ENCODE measurements at regions not wholly inside any gene's neighbourhood (a gene's known extent, or its start where the extent isn't known, plus 50 kb on each side); places are given as distances from the start of the nearest gene placed in this dataset.

DNA sequence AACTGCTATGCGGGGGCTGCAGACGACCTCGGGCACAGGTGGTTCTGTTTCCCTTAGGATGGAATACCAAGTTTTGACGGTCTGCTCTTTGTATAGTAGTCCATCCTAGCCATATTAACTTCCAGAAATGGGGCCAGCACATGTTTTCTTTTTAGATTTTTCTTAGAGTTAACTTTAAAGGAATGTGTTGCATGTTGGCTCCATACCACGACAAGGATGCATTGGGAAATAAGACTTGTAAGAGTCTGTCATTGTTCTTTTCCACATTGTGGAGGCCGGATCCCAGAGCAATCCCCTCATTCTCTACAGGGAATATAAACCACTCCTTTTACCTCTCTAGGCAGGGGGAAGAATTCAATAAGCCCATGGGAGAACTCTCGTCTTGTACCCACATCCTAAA lies 87.1 kb upstream of the PLSCR4 start:
- in situ Hi-C loops (cut with MboI; ENCODE audit: low sequenced_read_pairs, unreplicated experiment) = no loop called here
- TF ChIP-seq CTCF (IDR thresholded peaks at IDR 0.05; ENCODE audit: borderline replicate concordance, control extremely low read depth, extremely low read depth, insufficient read depth, missing control alignments) = no peak
- no peak for DNase-seq (ENCODE audit: low spot score)

DNA sequence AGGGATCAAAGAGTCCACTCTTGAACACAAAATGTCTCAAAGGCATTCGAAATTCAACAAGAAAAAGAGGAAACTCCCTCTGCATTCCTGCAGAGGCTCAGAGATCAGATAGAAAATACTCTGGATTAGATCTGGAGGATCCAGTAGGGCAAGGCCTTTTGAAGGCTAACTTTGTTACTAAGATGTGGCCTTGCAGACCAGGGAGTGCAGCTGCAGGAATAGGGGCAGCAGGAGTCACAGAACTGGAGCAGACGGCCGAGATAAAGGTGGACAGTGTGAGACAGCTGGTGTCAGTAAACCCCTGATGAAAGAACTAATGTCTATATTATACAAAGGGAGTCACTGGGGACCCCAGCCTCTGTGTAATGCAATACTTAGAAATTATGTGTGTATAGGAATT lies 84.5 kb upstream of the PLSCR4 start:
- in situ Hi-C loops (cut with MboI; ENCODE audit: low sequenced_read_pairs, unreplicated experiment) = no loop called here
- no peak for DNase-seq (ENCODE audit: low spot score)
- no peak for TF ChIP-seq CTCF (IDR thresholded peaks at IDR 0.05; ENCODE audit: borderline replicate concordance, control extremely low read depth, extremely low read depth, insufficient read depth, missing control alignments)

GRCh38 chr3:146334151-146334550 lies 83.2 kb upstream of the PLSCR4 start:
- DNase-seq (ENCODE audit: low spot score) = no peak
- in situ Hi-C loops (cut with MboI; ENCODE audit: low sequenced_read_pairs, unreplicated experiment) = no loop called here
- no peak for TF ChIP-seq CTCF (IDR thresholded peaks at IDR 0.05; ENCODE audit: borderline replicate concordance, control extremely low read depth, extremely low read depth, insufficient read depth, missing control alignments)

- in situ Hi-C loops (cut with MboI; ENCODE audit: low sequenced_read_pairs, unreplicated experiment) = no loop called here
- DNase-seq (ENCODE audit: low spot score) = no peak
- no peak for TF ChIP-seq CTCF (IDR thresholded peaks at IDR 0.05; ENCODE audit: borderline replicate concordance, control extremely low read depth, extremely low read depth, insufficient read depth, missing control alignments)
These were observed 81.1 kb upstream of the PLSCR4 start for GRCh38 chr3:146331967-146332366.

GRCh38 chr3:146326875-146327543 lies 76.1 kb upstream of the PLSCR4 start:
- no peak for TF ChIP-seq CTCF (IDR thresholded peaks at IDR 0.05; ENCODE audit: borderline replicate concordance, control extremely low read depth, extremely low read depth, insufficient read depth, missing control alignments)
- DNase-seq (ENCODE audit: low spot score) = peak; percentile 11
- in situ Hi-C loops (cut with MboI; ENCODE audit: low sequenced_read_pairs, unreplicated experiment) = no loop called here

DNA sequence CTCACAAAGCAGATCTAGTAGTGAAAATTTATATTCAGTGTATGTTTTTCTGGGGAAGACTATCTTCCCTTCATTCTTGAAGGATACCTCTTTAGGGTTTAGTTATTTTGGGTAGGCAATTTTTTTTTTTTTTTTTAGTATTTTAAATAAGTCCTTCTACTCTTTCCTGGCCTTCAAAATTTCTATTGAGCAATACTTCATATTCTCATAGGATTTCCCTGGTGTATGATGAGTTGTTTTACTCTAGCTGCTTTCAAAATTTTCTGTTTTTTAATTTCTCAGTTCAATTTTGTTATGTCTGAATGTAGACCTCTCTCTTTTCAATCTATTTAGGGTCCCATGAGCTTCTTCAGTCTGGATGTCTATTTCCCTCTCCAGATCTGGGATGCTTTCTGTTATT lies 74.3 kb upstream of the PLSCR4 start:
- in situ Hi-C loops (cut with MboI; ENCODE audit: low sequenced_read_pairs, unreplicated experiment) = no loop called here
- TF ChIP-seq CTCF (IDR thresholded peaks at IDR 0.05; ENCODE audit: borderline replicate concordance, control extremely low read depth, extremely low read depth, insufficient read depth, missing control alignments) = no peak
- no peak for DNase-seq (ENCODE audit: low spot score)

All from GM13976 (cell line).